Activated T-cell treated with anti-CD3 and anti-CD28 coated beads, Interleukin-2, amount 50 U/mL, for 72 hours (primary cell): ENCODE measurements at regions not wholly inside any gene's neighbourhood (a gene's known extent, or its start where the extent isn't known, plus 50 kb on each side); places are given as distances from the start of the nearest gene placed in this dataset.

Experiments used
- ATAC-seq, 2 donors: fragments of 150-1000 bp; cut with Tn5 transposase; replicated peaks in 1 of 2; 2 replicates each; pipeline ENCODE4 v1.10.0; 2021; ENCODE audit warnings: moderate library complexity in 2 of 2, mild to moderate bottlenecking in 1 of 2
- DNase-seq, 2 donors: peaks; one replicate each; pipeline ENCODE4 v3.0.0; 2021 to 2022; ENCODE audit warnings: mixed read lengths in 1 of 2
- H3K27ac Mint-ChIP-seq: one replicate; pipeline ENCODE4 v1.8.0; 2022; ENCODE audit warnings: mild to moderate bottlenecking, moderate library complexity, mixed read lengths
- H3K27me3 Mint-ChIP-seq: one replicate; pipeline ENCODE4 v1.8.0; 2022; ENCODE audit warnings: low read depth, mixed read lengths
- H3K36me3 Mint-ChIP-seq, 2 donors: one replicate each; pipeline ENCODE4 v1.8.0; 2022; ENCODE audit warnings: mixed read lengths in 2 of 2, mild to moderate bottlenecking in 1 of 2; ENCODE audit not compliant: insufficient read depth in 2 of 2
- H3K4me1 Mint-ChIP-seq: one replicate; pipeline ENCODE4 v1.8.0; 2022; ENCODE audit warnings: low read depth, mixed read lengths
- H3K4me3 Mint-ChIP-seq, 2 donors: one replicate each; pipeline ENCODE4 v1.8.0; 2022; ENCODE audit warnings: mild to moderate bottlenecking in 2 of 2, mixed read lengths in 2 of 2, moderate library complexity in 2 of 2
- H3K9me3 Mint-ChIP-seq, 2 donors: one replicate each; pipeline ENCODE4 v1.8.0; 2022; ENCODE audit warnings: mixed read lengths in 2 of 2

DNA sequence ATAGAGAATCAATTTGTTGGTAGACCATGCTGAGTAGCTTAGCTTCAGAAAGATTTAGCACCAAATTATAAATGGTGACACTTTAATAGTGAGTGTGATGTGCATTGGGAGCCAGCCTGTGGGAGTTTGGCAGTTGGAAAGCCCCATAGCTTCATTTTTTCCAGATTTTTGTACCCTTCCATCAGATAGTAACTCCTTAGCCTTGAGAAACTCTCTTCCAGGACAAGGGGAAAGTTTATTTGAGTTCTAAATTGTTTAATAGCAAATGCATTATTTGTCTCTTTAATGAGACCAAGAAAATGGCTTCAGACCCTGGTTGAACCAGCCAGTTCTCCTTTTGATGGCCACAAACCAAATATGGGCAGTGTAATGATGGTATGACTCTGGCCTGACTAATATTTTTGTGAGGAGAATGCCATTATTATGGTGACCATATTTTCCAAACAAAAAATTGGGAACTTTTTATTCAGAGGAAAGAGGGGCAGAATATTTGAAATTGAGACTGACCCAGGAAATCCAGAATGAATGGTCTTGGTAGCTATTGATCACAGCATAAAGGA is 49.8 kb downstream of the PLCE1 start:
- H3K9me3 Mint-ChIP-seq = no peaks in the 10 kb centered on the region

DNA sequence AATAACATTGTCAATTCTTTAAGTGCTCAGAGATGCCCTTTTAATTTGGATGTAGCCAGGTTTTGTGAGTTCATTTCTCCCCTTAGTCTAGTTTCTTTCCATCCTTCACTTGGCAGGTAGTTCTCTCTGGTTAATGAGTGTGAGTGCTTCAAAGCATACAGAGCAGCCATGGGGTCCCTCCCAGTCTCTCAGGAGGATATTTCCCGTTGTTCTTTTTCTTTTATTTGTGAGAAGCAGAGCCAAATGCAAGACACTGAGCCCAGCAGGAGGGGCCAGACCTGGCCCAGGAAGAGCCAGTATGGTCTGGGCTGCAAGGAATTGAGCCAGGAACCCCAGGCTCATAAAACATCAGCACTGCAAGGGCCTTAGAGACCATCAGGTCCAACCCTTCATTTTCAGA is 52.4 kb downstream of the PLCE1 start:
- Mint-ChIP-seq H3K4me1 (no peaks in the 10 kb centered on the region), H3K27ac (no peak overlapping the region), H3K4me3 (no peak overlapping the region), H3K27me3 (peaks cover 12% of the 10 kb centered on the region), H3K9me3 (no peaks in the 10 kb centered on the region), H3K36me3 (no peaks in the 10 kb centered on the region)
- ATAC-seq (no peak), DNase-seq (no peak)

More for the DNA sequence above, 49.8 kb downstream of the PLCE1 start:
- Mint-ChIP-seq H3K4me1 (no peaks in the 10 kb centered on the region), H3K4me3 (no peak overlapping the region), H3K27me3 (no peaks in the 10 kb centered on the region), H3K36me3 (no peaks in the 10 kb centered on the region), H3K27ac (no peak overlapping the region)
- no peak for DNase-seq
- no peak for ATAC-seq

DNA sequence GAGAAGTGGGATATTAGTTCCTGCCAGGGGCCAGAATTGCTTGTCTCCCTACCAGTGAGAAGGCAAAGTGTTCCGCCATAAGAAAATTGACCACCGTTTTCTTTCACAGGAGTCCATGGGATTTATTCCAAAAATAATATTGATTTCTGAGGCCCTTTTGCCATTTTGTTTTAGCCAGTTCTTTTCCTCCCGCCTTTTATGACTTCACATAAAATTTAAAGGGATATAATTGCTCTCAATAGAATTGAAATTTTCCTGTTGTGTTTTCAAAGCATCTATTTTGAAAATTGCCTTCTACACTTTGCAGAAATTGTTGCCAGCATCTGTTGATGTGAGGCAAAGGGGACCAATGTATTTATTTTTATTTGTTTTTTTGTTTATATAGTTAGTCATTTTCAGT is 53.6 kb downstream of the PLCE1 start:
- Mint-ChIP-seq H3K4me3 (no peak overlapping the region), H3K9me3 (no peaks in the 10 kb centered on the region), H3K4me1 (no peaks in the 10 kb centered on the region), H3K36me3 (no peaks in the 10 kb centered on the region), H3K27ac (no peak overlapping the region), H3K27me3 (peaks cover 17% of the 10 kb centered on the region)
- ATAC-seq (no peak), DNase-seq (no peak)

DNA sequence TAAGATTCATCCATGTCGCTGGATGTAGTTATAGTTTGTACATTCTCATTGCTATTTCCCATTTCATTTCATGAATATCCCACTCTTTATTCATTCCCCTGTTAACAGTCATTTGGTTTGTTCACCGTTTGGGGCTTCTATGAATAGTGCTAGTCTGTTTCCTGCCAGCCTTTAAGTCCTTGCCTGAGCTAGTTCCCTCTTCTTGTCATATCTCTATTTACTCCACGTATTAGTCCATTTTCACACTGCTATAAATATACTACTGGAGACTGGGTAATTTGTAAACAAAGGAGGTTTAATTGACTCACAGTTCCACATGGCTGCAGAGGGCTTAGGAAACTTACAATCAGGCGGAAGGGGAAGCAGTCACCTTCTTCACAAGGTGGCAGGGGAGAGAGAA is 56.2 kb downstream of the PLCE1 start:
- Mint-ChIP-seq H3K9me3 (no peaks in the 10 kb centered on the region), H3K36me3 (no peaks in the 10 kb centered on the region), H3K4me3 (no peak overlapping the region), H3K27me3 (peaks cover 17% of the 10 kb centered on the region), H3K27ac (no peak overlapping the region), H3K4me1 (no peaks in the 10 kb centered on the region)
- ATAC-seq = no peak
- DNase-seq = no peak

DNA sequence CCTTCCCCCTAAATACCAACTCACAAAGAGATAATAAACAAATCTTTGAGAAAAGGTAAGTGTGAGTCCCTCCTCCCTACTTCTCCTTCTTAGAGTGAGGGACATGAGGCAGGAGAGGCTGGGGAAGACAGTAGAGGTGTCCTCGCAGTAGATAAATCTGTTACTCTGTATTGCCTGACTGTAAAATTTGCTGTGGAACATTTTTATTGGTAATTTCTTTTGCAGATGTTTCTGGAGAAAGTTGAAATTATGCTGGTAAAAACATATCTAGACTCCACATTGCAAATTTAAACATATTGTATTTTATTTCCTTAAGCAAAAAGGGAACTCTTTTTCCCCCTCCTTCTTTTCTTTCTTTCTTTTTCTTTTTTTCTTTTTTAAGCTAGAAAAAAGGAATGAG is 58.5 kb downstream of the PLCE1 start:
- Mint-ChIP-seq H3K36me3 (no peaks in the 10 kb centered on the region), H3K4me1 (no peaks in the 10 kb centered on the region), H3K27me3 (peaks cover 17% of the 10 kb centered on the region), H3K9me3 (no peaks in the 10 kb centered on the region), H3K27ac (no peak overlapping the region), H3K4me3 (no peak overlapping the region)
- no peak for ATAC-seq
- DNase-seq = no peak

DNA sequence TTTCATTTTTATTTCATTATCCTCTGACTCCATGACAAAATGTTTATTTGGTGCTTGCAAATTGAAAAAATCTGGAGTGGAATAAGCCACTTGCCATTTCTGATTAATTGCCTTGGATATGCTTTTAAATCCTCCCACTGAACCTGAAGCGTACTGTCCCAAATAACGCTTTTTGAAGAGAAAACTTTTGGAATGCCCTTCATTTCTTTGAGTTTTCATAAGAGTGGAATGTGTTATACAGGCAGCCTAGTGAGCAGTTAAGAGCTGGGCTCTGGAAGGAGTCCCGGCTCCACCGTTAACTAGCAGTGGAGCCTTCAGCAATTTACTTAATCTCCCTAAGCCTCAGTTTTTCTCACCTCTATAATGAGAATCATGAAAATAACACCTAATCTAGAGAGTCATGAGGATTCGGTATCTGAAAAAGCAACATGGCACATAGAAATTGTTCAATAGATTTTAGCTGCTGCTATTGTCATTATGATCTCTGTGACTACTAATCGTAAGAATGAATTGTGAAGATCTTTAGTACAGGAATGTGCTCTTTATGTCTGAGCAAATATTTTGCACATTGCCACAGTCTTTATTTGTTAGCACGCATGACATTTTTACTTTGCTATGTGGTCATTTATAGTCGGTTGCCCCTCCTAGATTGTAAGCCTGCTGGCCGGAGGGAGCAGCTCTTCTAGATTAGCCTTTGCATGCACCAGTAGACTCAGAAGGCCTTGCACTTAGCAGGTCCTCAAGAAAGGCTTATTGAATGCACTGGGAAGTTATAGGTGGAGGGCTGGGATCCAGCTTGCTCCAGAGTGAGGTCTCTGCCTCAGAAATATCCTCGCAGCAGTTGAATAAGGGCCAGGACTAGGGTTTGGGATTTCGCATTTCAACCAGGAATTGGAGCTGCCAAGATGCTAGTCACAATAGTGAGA is 59.4 kb downstream of the PLCE1 start:
- Mint-ChIP-seq H3K4me1 (no peaks in the 10 kb centered on the region), H3K27me3 (peaks cover 17% of the 10 kb centered on the region), H3K4me3 (no peak overlapping the region), H3K36me3 (no peaks in the 10 kb centered on the region), H3K9me3 (no peaks in the 10 kb centered on the region), H3K27ac (no peak overlapping the region)
- DNase-seq (no peak), ATAC-seq (no peak)

DNA sequence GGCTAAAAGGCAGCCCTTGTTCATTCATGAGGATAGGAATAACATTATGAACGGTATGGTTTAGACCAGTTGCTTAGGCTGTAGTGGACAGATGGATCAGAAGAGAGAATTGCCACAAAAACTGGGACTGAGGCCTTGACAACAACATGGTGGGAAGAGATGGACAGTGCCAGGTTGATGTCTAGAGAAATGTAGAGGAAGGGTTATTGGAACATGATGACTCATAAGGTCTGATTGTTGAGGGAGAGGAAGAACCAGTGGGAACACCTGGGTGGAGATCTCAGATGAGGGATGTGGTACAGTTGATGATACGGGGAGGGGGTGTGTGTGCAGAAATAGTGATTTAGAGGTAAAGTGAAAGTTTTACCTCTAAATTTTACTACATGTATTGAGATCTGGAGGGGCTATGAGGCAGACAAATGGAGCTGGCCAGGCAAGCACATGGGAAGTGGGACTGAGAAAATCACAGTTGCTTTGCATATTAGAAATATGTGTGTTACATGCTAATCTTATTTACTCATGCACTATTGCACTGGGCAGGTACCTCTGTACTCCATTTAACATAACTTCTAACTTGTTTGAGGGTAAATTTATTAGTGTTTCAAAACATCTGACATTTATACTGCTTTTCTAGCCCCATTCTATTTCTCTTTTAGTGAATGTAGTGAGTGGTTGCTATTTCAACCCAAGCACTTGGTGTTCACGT is 65.6 kb downstream of the PLCE1 start:
- Mint-ChIP-seq H3K9me3 (peaks cover 0 to 4% of the 10 kb centered on the region in 2 donors), H3K27ac (no peak overlapping the region), H3K4me3 (no peak overlapping the region), H3K27me3 (peaks cover 12% of the 10 kb centered on the region), H3K36me3 (no peaks in the 10 kb centered on the region), H3K4me1 (no peaks in the 10 kb centered on the region)
- ATAC-seq (no peak), DNase-seq (no peak)

DNA sequence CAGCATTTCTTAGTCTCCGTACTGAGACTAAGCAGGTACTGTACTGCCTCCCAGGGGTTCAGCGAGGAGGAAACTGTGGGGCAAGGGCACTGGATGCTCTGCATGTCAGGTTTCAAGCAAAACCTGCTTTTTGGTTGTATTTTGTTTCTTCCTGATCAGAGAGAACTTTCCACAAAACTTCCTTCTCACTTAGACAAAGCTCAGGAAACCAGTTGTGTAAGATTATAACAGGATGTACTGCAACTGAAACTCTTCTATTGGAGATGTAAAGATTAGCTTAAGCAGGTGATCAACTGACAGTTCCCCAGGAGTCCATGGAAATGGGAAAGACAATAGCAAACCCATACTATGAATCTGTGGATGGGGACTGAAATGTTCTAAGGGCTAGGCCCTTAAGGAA is 67.3 kb downstream of the PLCE1 start:
- H3K36me3 Mint-ChIP-seq = no peaks in the 10 kb centered on the region
- DNase-seq (no peak), ATAC-seq (no peak)
- no peak overlapping the region for H3K4me3 Mint-ChIP-seq
- peaks cover 12% of the 10 kb centered on the region for H3K27me3 Mint-ChIP-seq
- no peaks in the 10 kb centered on the region for H3K4me1 Mint-ChIP-seq
- no peak overlapping the region for H3K27ac Mint-ChIP-seq
- H3K9me3 Mint-ChIP-seq = peaks cover 0 to 4% of the 10 kb centered on the region in 2 donors

DNA sequence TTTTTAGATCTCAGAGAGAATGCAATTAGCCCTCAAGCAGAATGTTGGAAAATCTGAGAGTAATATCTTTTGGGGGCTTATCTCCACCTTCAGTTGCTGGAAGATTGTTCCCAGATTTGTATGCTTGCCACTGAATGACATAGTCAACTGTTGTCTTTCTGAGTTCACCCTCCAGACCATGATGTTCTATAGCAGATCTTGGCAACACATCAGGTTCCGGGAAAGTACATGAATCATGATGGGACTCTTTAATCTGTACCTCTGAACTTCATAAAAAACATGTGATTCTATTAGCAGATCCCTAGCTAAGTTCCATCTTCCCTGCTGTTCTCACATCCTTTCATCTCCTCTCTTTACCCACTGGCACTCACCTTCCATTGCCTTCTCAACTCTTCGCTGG is 68.9 kb downstream of the PLCE1 start:
- Mint-ChIP-seq H3K4me3 (no peak overlapping the region), H3K9me3 (peaks cover 2 to 4% of the 10 kb centered on the region in 2 donors), H3K27ac (no peak overlapping the region), H3K36me3 (no peaks in the 10 kb centered on the region), H3K27me3 (peaks cover 12% of the 10 kb centered on the region), H3K4me1 (no peaks in the 10 kb centered on the region)
- ATAC-seq (no peak), DNase-seq (no peak)

DNA sequence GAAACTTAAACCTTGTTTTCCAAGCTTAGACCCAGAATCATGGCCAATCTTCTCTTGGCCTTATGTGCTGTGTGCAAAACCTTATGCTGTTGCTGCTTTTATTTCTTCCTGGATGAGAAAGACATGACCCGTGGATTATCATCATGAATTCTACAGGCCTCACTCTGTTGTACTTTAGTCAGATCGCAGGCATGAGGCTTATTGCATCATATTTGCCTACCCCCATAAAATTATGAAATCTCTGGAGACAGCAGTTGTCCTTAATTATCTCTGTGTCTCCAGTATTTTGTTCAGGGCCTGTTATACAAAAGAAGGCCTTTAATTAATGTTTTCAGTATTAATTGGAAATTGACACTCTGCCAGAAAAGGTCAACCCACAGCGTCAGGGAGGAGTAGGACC is 71.6 kb downstream of the PLCE1 start:
- H3K4me3 Mint-ChIP-seq = no peak overlapping the region
- peaks cover 12% of the 10 kb centered on the region for H3K27me3 Mint-ChIP-seq
- DNase-seq (no peak), ATAC-seq (no peak)
- no peaks in the 10 kb centered on the region for H3K36me3 Mint-ChIP-seq
- peaks cover 2 to 4% of the 10 kb centered on the region in 2 donors for H3K9me3 Mint-ChIP-seq
- no peaks in the 10 kb centered on the region for H3K4me1 Mint-ChIP-seq
- no peak overlapping the region for H3K27ac Mint-ChIP-seq

DNA sequence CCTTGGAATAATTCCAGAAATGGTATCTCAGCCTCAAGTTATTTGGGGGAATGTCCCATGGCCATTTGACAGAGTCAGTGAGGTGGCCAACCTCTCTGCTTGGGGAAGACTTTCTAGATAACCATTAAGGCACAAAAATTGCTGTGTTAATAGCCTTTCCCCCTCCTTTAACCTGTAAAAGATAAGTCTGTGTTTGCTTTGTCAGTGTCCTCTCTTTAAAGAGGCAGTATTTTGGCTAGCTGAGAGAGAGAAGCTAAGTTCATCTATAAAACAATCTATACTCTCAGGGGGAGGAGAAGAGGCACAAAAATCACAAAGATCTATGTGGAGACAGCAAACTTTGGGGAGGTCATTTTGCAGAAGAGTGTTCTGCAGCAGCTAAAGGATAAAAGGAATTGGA is 72.1 kb downstream of the PLCE1 start:
- DNase-seq (no peak), ATAC-seq (no peak)
- no peak overlapping the region for H3K27ac Mint-ChIP-seq
- no peaks in the 10 kb centered on the region for H3K4me1 Mint-ChIP-seq
- H3K4me3 Mint-ChIP-seq = no peak overlapping the region
- H3K36me3 Mint-ChIP-seq = no peaks in the 10 kb centered on the region
- H3K27me3 Mint-ChIP-seq = peaks cover 12% of the 10 kb centered on the region
- H3K9me3 Mint-ChIP-seq = peaks cover 2 to 4% of the 10 kb centered on the region in 2 donors

DNA sequence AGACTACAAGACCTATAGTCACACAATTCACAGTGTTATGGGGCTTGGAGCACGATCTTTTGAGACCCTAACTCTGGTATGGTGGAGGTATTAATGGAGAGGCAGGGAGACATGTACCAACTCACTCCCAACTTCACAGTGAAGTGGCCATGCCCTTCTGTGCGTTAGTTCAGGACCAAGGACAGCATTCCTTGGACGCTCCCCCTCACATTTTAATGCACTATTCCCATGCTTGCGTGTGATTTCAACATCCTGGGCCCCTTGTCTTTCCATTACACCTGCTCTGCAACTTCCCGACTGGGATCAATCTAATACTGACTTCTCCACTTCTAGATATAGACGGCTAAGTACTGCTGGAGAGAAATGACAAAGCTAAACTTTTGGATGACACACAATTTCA is 72.7 kb downstream of the PLCE1 start:
- ATAC-seq (no peak), DNase-seq (no peak)
- H3K9me3 Mint-ChIP-seq = peaks cover 2 to 4% of the 10 kb centered on the region in 2 donors
- H3K4me3 Mint-ChIP-seq = no peak overlapping the region
- H3K36me3 Mint-ChIP-seq = no peaks in the 10 kb centered on the region
- H3K27ac Mint-ChIP-seq = no peak overlapping the region
- peaks cover 12% of the 10 kb centered on the region for H3K27me3 Mint-ChIP-seq
- H3K4me1 Mint-ChIP-seq = no peaks in the 10 kb centered on the region

DNA sequence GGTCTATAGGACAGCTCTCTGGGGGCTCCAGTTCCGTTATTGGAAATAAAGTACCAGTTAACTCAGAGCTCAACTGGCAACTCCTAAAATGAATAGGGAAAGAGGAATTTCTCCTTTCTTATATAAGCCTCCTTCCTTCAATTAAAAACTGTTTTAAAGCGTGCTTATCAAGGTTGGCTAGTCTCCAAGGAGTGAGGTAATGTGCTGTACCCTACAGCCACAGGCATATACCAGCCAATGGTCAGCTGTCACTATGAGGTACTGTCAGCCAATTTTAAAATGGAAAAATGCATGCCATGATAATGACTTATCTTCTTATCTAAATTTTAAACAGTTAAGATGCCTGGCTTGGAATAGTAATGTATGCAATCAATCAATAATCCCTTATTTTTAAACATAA is 76.2 kb downstream of the PLCE1 start:
- DNase-seq (no peak), ATAC-seq (no peak)
- Mint-ChIP-seq H3K27ac (no peak overlapping the region), H3K4me3 (no peak overlapping the region), H3K4me1 (no peaks in the 10 kb centered on the region), H3K36me3 (no peaks in the 10 kb centered on the region), H3K9me3 (peaks cover 0 to 2% of the 10 kb centered on the region in 2 donors), H3K27me3 (no peaks in the 10 kb centered on the region)
